GM23338 (cell line): ENCODE measurements at regions not wholly inside any gene's neighbourhood (a gene's known extent, or its start where the extent isn't known, plus 50 kb on each side); places are given as distances from the start of the nearest gene placed in this dataset.

ENCODE experiments used
- ATAC-seq: fragments of 200-7000 bp; cut with Tn5 transposase; 3 replicates; pipeline ENCODE4 v1.9.1; 2020
- DNase-seq: peaks from one replicate; pipeline ENCODE4 v3.0.0-alpha.2; 2015; ENCODE audit warnings: low spot score
- H2AFZ ChIP-seq: fragments of 200-600 bp; sonication (generic); 2 replicates; pipeline ENCODE4 v1.8.0; 2016; ENCODE audit warnings: antibody characterized with exemption, mild to moderate bottlenecking, moderate library complexity
- H3F3A ChIP-seq: fragments of 200-600 bp; sonication (generic); replicated peaks from 2 replicates; pipeline ENCODE4 v1.8.0; 2017; ENCODE audit warnings: antibody characterized with exemption, mixed run types, low read depth
- H3K27ac ChIP-seq: fragments of 200-600 bp; sonication (generic); 2 replicates; pipeline ENCODE4 v1.6.1; 2016; ENCODE audit warnings: low read depth
- H3K27me3 ChIP-seq: fragments of 200-600 bp; sonication (generic); 2 replicates; pipeline ENCODE4 v1.8.0; 2016; ENCODE audit warnings: mild to moderate bottlenecking, mixed run types, moderate library complexity; ENCODE audit not compliant: insufficient read depth
- H3K36me3 ChIP-seq: fragments of 200-600 bp; sonication (generic); 2 replicates; pipeline ENCODE4 v1.8.0; 2016; ENCODE audit warnings: mild to moderate bottlenecking; ENCODE audit not compliant: insufficient read depth
- H3K4me1 ChIP-seq: fragments of 200-600 bp; sonication (generic); 2 replicates; pipeline ENCODE4 v1.8.0; 2016; ENCODE audit warnings: mild to moderate bottlenecking, moderate library complexity; ENCODE audit not compliant: insufficient read depth
- H3K4me2 ChIP-seq: fragments of 200-600 bp; sonication (generic); 2 replicates; pipeline ENCODE4 v1.7.1; 2017; ENCODE audit warnings: mixed run types
- H3K4me3 ChIP-seq: fragments of 200-600 bp; sonication (generic); 2 replicates; pipeline ENCODE4 v1.6.1; 2016; ENCODE audit warnings: mixed run types
- H3K79me2 ChIP-seq: fragments of 200-600 bp; sonication (generic); replicated peaks from 2 replicates; pipeline ENCODE4 v1.8.0; 2017; ENCODE audit warnings: mild to moderate bottlenecking; ENCODE audit not compliant: insufficient read depth
- H3K9me2 ChIP-seq: fragments of 200-600 bp; sonication (generic); 2 replicates; pipeline ENCODE4 v1.8.0; 2017; ENCODE audit not compliant: insufficient read depth
- H4K20me1 ChIP-seq: fragments of 200-600 bp; sonication (generic); replicated peaks from 2 replicates; pipeline ENCODE4 v1.8.0; 2017; ENCODE audit warnings: mild to moderate bottlenecking; ENCODE audit not compliant: insufficient read depth
- H3K27ac Mint-ChIP-seq: 2 replicates; pipeline ENCODE4 v1.8.0; 2020; ENCODE audit warnings: inconsistent platforms, mild to moderate bottlenecking, moderate library complexity, mixed read lengths
- H3K27me3 Mint-ChIP-seq: 3 replicates; pipeline ENCODE4 v1.8.0; 2022; ENCODE audit warnings: low read depth, mild to moderate bottlenecking, moderate library complexity, mixed read lengths, inconsistent platforms; ENCODE audit not compliant: insufficient read depth, poor library complexity
- H3K36me3 Mint-ChIP-seq: 3 replicates; pipeline ENCODE4 v1.8.0; 2021; ENCODE audit warnings: low read depth, mild to moderate bottlenecking, inconsistent platforms, moderate library complexity, mixed read lengths
- H3K4me1 Mint-ChIP-seq: 3 replicates; pipeline ENCODE4 v1.8.0; 2020; ENCODE audit warnings: mild to moderate bottlenecking, inconsistent platforms, mixed read lengths
- H3K4me3 Mint-ChIP-seq: 3 replicates; pipeline ENCODE4 v1.8.0; 2021; ENCODE audit warnings: moderate library complexity, mild to moderate bottlenecking, inconsistent platforms, mixed read lengths
- H3K9me3 Mint-ChIP-seq: 3 replicates; pipeline ENCODE4 v1.8.0; 2020; ENCODE audit warnings: moderate library complexity, mild to moderate bottlenecking, inconsistent platforms, mixed read lengths
- CREB1 ChIP-seq: fragments of 250-450 bp; sonication (Bioruptor Pico); IDR thresholded peaks from 2 replicates; pipeline ENCODE4 v1.5.0; 2020; ENCODE audit warnings: low read depth, mild to moderate bottlenecking, moderate library complexity
- EZH2 ChIP-seq: fragments of 200-600 bp; sonication (generic); IDR thresholded peaks from one replicate; pipeline ENCODE4 v1.8.0; 2017; ENCODE audit warnings: antibody characterized with exemption, mild to moderate bottlenecking, low read depth; ENCODE audit not compliant: unreplicated experiment
- EZH2phosphoT487 ChIP-seq: fragments of 200-600 bp; sonication (generic); IDR thresholded peaks from one replicate; pipeline ENCODE4 v1.8.1; 2018; ENCODE audit warnings: antibody characterized with exemption; ENCODE audit not compliant: unreplicated experiment
- JUNB ChIP-seq: IDR thresholded peaks from one replicate; pipeline ENCODE4 v1.6.1; 2016; ENCODE audit warnings: antibody characterized with exemption; ENCODE audit not compliant: unreplicated experiment
- NANOG ChIP-seq: IDR thresholded peaks from 2 replicates; pipeline ENCODE4 v1.6.1; 2016; ENCODE audit warnings: antibody characterized with exemption, borderline replicate concordance
- POLR2AphosphoS5 ChIP-seq: IDR thresholded peaks from 2 replicates; pipeline ENCODE4 v1.6.1; 2016; ENCODE audit warnings: antibody characterized with exemption, low read depth
- TF ChIP-seq, protein P1 (sequence below): IDR thresholded peaks from one replicate; pipeline ENCODE4 v1.6.1; 2018; ENCODE audit warnings: antibody characterized with exemption; ENCODE audit not compliant: unreplicated experiment
- TF ChIP-seq, protein P2 (sequence below): IDR thresholded peaks from 2 replicates; pipeline ENCODE4 v1.6.1; 2016; ENCODE audit warnings: antibody characterized with exemption
- TF ChIP-seq, protein P3 (sequence below), 2 experiments: fragments of 200-600 bp in 1 of 2; sonication (generic) in 1 of 2; conservative IDR thresholded peaks; 2 replicates each; pipeline versions ENCODE4 v1.5.1 to v1.6.1; 2016 to 2017; ENCODE audit warnings: antibody characterized with exemption in 2 of 2, low read depth in 2 of 2, mild to moderate bottlenecking in 2 of 2, moderate library complexity in 1 of 2
- TF ChIP-seq, protein P4 (sequence below): fragments of 250-450 bp; sonication (Bioruptor Pico); IDR thresholded peaks from 2 replicates; pipeline ENCODE4 v1.5.0; 2020; ENCODE audit warnings: mild to moderate bottlenecking, moderate library complexity

DNA sequence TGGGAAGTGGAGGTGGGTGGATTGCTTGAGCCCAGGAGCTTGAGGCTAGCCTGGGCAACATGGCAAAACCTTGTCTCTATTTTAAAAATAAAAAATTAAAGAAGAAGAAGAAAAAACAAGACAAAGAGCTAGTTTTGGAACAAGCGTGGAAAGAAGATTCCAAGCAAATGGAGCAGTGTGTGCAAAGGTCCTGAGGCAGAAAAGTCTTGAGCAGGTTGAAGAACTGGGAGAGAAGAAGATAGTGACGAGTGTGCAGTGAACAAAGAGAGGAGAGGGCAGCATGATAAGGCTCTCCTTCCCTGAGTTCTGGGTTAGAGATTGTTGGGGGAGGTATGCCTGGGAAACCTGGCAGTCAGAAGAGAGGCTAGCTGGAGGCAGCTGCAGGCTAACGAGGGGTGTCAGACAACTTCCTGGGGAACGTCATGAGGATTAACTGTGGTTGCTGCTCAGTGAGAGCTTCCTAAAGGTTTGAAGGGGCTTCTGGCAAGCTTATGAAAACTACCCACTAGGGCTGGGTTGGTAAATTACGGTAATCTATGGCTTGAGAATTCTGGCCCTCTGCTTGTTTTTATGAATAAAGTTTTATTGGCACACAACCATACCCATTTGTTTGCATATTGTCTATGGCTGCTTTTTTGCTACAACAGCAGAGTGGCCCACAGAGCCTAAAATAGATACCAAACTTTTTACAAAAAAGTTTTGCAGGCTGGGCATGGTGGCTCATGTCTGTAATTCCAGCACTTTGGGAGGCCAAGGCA is 128.9 kb downstream of the ZFP64 start:
- H3K36me3 ChIP-seq = no peaks in the 10 kb centered on the region
- H3K4me2 ChIP-seq = no peak overlapping the region
- no peak overlapping the region for H3K27ac Mint-ChIP-seq
- TF ChIP-seq POLR2AphosphoS5 (no peak), NANOG (no peak), CREB1 (CRISPR knock-in tag) (no peak), EZH2phosphoT487 (no peak), EZH2 (no peak), JUNB (no peak)
- TF ChIP-seq, protein P1, sequence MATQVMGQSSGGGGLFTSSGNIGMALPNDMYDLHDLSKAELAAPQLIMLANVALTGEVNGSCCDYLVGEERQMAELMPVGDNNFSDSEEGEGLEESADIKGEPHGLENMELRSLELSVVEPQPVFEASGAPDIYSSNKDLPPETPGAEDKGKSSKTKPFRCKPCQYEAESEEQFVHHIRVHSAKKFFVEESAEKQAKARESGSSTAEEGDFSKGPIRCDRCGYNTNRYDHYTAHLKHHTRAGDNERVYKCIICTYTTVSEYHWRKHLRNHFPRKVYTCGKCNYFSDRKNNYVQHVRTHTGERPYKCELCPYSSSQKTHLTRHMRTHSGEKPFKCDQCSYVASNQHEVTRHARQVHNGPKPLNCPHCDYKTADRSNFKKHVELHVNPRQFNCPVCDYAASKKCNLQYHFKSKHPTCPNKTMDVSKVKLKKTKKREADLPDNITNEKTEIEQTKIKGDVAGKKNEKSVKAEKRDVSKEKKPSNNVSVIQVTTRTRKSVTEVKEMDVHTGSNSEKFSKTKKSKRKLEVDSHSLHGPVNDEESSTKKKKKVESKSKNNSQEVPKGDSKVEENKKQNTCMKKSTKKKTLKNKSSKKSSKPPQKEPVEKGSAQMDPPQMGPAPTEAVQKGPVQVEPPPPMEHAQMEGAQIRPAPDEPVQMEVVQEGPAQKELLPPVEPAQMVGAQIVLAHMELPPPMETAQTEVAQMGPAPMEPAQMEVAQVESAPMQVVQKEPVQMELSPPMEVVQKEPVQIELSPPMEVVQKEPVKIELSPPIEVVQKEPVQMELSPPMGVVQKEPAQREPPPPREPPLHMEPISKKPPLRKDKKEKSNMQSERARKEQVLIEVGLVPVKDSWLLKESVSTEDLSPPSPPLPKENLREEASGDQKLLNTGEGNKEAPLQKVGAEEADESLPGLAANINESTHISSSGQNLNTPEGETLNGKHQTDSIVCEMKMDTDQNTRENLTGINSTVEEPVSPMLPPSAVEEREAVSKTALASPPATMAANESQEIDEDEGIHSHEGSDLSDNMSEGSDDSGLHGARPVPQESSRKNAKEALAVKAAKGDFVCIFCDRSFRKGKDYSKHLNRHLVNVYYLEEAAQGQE = no peak
- TF ChIP-seq, protein P2, sequence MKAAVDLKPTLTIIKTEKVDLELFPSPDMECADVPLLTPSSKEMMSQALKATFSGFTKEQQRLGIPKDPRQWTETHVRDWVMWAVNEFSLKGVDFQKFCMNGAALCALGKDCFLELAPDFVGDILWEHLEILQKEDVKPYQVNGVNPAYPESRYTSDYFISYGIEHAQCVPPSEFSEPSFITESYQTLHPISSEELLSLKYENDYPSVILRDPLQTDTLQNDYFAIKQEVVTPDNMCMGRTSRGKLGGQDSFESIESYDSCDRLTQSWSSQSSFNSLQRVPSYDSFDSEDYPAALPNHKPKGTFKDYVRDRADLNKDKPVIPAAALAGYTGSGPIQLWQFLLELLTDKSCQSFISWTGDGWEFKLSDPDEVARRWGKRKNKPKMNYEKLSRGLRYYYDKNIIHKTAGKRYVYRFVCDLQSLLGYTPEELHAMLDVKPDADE = no peak
- TF ChIP-seq, protein P3, sequence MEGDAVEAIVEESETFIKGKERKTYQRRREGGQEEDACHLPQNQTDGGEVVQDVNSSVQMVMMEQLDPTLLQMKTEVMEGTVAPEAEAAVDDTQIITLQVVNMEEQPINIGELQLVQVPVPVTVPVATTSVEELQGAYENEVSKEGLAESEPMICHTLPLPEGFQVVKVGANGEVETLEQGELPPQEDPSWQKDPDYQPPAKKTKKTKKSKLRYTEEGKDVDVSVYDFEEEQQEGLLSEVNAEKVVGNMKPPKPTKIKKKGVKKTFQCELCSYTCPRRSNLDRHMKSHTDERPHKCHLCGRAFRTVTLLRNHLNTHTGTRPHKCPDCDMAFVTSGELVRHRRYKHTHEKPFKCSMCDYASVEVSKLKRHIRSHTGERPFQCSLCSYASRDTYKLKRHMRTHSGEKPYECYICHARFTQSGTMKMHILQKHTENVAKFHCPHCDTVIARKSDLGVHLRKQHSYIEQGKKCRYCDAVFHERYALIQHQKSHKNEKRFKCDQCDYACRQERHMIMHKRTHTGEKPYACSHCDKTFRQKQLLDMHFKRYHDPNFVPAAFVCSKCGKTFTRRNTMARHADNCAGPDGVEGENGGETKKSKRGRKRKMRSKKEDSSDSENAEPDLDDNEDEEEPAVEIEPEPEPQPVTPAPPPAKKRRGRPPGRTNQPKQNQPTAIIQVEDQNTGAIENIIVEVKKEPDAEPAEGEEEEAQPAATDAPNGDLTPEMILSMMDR (conservative IDR thresholded peaks at IDR 0.05; ENCODE audit: low read depth in 2 of 2) = no peak
- TF ChIP-seq, protein P4, sequence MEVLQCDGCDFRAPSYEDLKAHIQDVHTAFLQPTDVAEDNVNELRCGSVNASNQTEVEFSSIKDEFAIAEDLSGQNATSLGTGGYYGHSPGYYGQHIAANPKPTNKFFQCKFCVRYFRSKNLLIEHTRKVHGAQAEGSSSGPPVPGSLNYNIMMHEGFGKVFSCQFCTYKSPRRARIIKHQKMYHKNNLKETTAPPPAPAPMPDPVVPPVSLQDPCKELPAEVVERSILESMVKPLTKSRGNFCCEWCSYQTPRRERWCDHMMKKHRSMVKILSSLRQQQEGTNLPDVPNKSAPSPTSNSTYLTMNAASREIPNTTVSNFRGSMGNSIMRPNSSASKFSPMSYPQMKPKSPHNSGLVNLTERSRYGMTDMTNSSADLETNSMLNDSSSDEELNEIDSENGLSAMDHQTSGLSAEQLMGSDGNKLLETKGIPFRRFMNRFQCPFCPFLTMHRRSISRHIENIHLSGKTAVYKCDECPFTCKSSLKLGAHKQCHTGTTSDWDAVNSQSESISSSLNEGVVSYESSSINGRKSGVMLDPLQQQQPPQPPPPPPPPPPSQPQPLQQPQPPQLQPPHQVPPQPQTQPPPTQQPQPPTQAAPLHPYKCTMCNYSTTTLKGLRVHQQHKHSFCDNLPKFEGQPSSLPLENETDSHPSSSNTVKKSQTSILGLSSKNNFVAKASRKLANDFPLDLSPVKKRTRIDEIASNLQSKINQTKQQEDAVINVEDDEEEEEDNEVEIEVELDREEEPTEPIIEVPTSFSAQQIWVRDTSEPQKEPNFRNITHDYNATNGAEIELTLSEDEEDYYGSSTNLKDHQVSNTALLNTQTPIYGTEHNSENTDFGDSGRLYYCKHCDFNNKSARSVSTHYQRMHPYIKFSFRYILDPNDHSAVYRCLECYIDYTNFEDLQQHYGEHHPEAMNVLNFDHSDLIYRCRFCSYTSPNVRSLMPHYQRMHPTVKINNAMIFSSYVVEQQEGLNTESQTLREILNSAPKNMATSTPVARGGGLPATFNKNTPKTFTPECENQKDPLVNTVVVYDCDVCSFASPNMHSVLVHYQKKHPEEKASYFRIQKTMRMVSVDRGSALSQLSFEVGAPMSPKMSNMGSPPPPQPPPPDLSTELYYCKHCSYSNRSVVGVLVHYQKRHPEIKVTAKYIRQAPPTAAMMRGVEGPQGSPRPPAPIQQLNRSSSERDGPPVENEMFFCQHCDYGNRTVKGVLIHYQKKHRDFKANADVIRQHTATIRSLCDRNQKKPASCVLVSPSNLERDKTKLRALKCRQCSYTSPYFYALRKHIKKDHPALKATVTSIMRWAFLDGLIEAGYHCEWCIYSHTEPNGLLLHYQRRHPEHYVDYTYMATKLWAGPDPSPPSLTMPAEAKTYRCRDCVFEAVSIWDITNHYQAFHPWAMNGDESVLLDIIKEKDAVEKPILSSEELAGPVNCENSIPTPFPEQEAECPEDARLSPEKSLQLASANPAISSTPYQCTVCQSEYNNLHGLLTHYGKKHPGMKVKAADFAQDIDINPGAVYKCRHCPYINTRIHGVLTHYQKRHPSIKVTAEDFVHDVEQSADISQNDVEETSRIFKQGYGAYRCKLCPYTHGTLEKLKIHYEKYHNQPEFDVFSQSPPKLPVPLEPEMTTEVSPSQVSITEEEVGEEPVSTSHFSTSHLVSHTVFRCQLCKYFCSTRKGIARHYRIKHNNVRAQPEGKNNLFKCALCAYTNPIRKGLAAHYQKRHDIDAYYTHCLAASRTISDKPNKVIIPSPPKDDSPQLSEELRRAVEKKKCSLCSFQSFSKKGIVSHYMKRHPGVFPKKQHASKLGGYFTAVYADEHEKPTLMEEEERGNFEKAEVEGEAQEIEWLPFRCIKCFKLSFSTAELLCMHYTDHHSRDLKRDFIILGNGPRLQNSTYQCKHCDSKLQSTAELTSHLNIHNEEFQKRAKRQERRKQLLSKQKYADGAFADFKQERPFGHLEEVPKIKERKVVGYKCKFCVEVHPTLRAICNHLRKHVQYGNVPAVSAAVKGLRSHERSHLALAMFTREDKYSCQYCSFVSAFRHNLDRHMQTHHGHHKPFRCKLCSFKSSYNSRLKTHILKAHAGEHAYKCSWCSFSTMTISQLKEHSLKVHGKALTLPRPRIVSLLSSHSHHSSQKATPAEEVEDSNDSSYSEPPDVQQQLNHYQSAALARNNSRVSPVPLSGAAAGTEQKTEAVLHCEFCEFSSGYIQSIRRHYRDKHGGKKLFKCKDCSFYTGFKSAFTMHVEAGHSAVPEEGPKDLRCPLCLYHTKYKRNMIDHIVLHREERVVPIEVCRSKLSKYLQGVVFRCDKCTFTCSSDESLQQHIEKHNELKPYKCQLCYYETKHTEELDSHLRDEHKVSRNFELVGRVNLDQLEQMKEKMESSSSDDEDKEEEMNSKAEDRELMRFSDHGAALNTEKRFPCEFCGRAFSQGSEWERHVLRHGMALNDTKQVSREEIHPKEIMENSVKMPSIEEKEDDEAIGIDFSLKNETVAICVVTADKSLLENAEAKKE (CRISPR knock-in tag) = no peak
- H3K79me2 ChIP-seq = no peaks in the 10 kb centered on the region
- H3K4me3 Mint-ChIP-seq = no peak overlapping the region
- ATAC-seq (no peak), DNase-seq (no peak)
- peaks cover 5% of the 10 kb centered on the region for H3K4me1 Mint-ChIP-seq
- H3K27me3 ChIP-seq = no peaks in the 10 kb centered on the region
- no peaks in the 10 kb centered on the region for H4K20me1 ChIP-seq
- no peak overlapping the region for H3K4me3 ChIP-seq
- no peak overlapping the region for H2AFZ ChIP-seq
- H3K27me3 Mint-ChIP-seq = no peaks in the 10 kb centered on the region
- no peaks in the 10 kb centered on the region for H3K4me1 ChIP-seq
- no peak overlapping the region for H3K27ac ChIP-seq
- no peaks in the 10 kb centered on the region for H3K9me2 ChIP-seq
- no peaks in the 10 kb centered on the region; the same call in 2 of the 3 replicates for H3K36me3 Mint-ChIP-seq
- no peaks in the 10 kb centered on the region for H3K9me3 Mint-ChIP-seq
- H3F3A ChIP-seq = no peaks in the 10 kb centered on the region
